Panc1 (cell line): ENCODE measurements at regions not wholly inside any gene's neighbourhood (a gene's known extent, or its start where the extent isn't known, plus 50 kb on each side); places are given as distances from the start of the nearest gene placed in this dataset.

ENCODE experiments used
- ATAC-seq: fragments of 200-7000 bp; cut with Tn5 transposase; 2 replicates; pipeline ENCODE4 v1.9.1; 2020; ENCODE audit warnings: mild to moderate bottlenecking, moderate library complexity
- BruUV-seq: library from RNA; stranded (reverse); fragments of 400-500 nt; replicated peaks from 2 replicates; lab custom pipeline; 2021; lab: Mats Ljungman, UMichigan
- CTCF ChIA-PET: fragments of 300-600 bp; sonication (Branson Sonifier 250); formaldehyde crosslinking; loops from one replicate; lab custom pipeline; 2022; ENCODE audit warnings: antibody characterized with exemption; lab: Charles Lee
- POLR2A ChIA-PET: fragments of 300-600 bp; sonication (Branson Sonifier 250); formaldehyde crosslinking; loops from one replicate; lab custom pipeline; 2022; ENCODE audit warnings: antibody characterized with exemption; lab: Charles Lee
- DNase-seq: peaks from one replicate; pipeline ENCODE4 v3.0.0-alpha.2; 2010; ENCODE audit warnings: low read depth, low spot score
- H3K27ac ChIP-seq: 2 replicates; pipeline ENCODE4 v1.5.1; 2011; ENCODE audit warnings: mild to moderate bottlenecking, low read length, inconsistent platforms
- H3K27me3 ChIP-seq: fragments of 200-500 bp; sonication (Bioruptor generic); 2 replicates; pipeline ENCODE4 v1.6.0; 2014; ENCODE audit warnings: low read length, inconsistent platforms; ENCODE audit not compliant: control insufficient read depth, insufficient read depth
- H3K36me3 ChIP-seq: fragments of 200-500 bp; sonication (Bioruptor generic); 2 replicates; pipeline ENCODE4 v1.5.1; 2014; ENCODE audit warnings: inconsistent platforms, mild to moderate bottlenecking, low read length, moderate library complexity; ENCODE audit not compliant: control insufficient read depth, insufficient read depth
- H3K4me1 ChIP-seq: 2 replicates; pipeline ENCODE4 v1.5.1; 2011; ENCODE audit warnings: inconsistent platforms, mild to moderate bottlenecking, low read length, moderate library complexity; ENCODE audit not compliant: control insufficient read depth, insufficient read depth
- H3K4me3 ChIP-seq, 2 experiments: 2 replicates each; pipeline ENCODE4 v1.5.1; 2011 to 2012; ENCODE audit warnings: low read depth in 2 of 2, low read length in 2 of 2, mild to moderate bottlenecking in 2 of 2, inconsistent platforms in 1 of 2, moderate library complexity in 1 of 2
- H3K9me3 ChIP-seq: fragments of 200-500 bp; sonication (Bioruptor generic); 2 replicates; pipeline ENCODE4 v1.5.1; 2014; ENCODE audit warnings: low read depth, mild to moderate bottlenecking, inconsistent platforms, low read length, moderate library complexity; ENCODE audit not compliant: control insufficient read depth, insufficient read depth
- POLR2AphosphoS5 ChIP-seq: IDR thresholded peaks from 2 replicates; pipeline ENCODE4 v1.6.1; 2012; ENCODE audit warnings: mild to moderate bottlenecking, low read depth, low read length, moderate library complexity
- SIN3A ChIP-seq: IDR thresholded peaks from 2 replicates; pipeline ENCODE4 v1.6.1; 2012; ENCODE audit warnings: low read depth, mild to moderate bottlenecking, low read length, moderate library complexity, borderline replicate concordance; ENCODE audit not compliant: insufficient read depth
- TCF7L2 ChIP-seq: IDR thresholded peaks from 2 replicates; pipeline ENCODE4 v1.6.1; 2011; ENCODE audit warnings: mild to moderate bottlenecking, low read depth, low read length, inconsistent platforms
- in situ Hi-C: cut with HindIII; loops from 2 replicates; pipeline ENCODE4 v1.10.0; 2016; ENCODE audit warnings: low sequenced_read_pairs, low pct_unique_long_range_greater_than_20kb
- intact Hi-C: fragments of 100-400 bp; cut with micrococcal nuclease; formaldehyde crosslinking; loops from one replicate; pipeline ENCODE4 v1.10.0; 2022; ENCODE audit not compliant: unreplicated experiment
- TF ChIP-seq, protein P1 (sequence below): fragments of 450-650 bp; IDR thresholded peaks from 2 replicates; pipeline ENCODE4 v1.5.1; 2017; ENCODE audit warnings: mild to moderate bottlenecking
- TF ChIP-seq, protein P2 (sequence below), 2 experiments: IDR thresholded peaks; 2 replicates each; pipeline ENCODE4 v1.6.1; 2011 to 2012; ENCODE audit warnings: low read depth in 2 of 2, control low read depth in 1 of 2, low read length in 1 of 2, mild to moderate bottlenecking in 1 of 2, moderate library complexity in 1 of 2; ENCODE audit not compliant: insufficient read depth in 1 of 2

DNA sequence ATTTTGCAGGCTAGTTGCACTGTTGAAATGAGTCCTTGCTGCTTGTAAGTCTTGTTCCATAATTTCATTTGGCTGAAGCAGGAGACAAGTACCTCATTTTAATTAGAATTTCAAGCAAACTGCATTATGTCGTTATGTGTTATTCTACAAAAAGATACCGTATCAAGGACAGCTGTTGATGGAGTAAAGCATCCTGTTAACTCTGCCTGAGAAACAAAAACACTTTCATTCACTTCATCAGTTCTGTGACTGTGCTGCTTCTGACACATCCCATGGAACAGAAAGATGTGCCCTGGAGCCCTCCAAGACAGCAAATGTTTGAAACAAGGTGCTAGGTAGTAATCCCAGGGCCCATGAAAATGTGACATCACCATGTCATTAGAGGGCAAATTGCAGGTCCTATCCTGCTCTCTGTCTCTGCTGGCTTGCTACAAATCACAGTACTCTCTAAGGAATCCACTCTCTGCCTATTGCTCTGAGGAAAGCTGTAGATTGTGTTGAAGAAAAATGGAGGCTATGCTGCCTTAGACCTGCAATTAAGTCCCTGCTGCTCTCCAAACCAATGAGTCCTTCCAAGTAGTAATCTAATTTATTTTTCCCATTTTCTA is 209.7 kb upstream of the PARD3B start:
- Histone ChIP-seq H3K4me1 (no peaks in the 10 kb centered on the region), H3K27me3 (no peaks in the 10 kb centered on the region), H3K9me3 (no peaks in the 10 kb centered on the region), H3K27ac (no peak overlapping the region), H3K4me3 (no peak overlapping the region), H3K36me3 (no peaks in the 10 kb centered on the region)
- no peak for DNase-seq
- no peak for TF ChIP-seq TCF7L2
- TF ChIP-seq, protein P1, sequence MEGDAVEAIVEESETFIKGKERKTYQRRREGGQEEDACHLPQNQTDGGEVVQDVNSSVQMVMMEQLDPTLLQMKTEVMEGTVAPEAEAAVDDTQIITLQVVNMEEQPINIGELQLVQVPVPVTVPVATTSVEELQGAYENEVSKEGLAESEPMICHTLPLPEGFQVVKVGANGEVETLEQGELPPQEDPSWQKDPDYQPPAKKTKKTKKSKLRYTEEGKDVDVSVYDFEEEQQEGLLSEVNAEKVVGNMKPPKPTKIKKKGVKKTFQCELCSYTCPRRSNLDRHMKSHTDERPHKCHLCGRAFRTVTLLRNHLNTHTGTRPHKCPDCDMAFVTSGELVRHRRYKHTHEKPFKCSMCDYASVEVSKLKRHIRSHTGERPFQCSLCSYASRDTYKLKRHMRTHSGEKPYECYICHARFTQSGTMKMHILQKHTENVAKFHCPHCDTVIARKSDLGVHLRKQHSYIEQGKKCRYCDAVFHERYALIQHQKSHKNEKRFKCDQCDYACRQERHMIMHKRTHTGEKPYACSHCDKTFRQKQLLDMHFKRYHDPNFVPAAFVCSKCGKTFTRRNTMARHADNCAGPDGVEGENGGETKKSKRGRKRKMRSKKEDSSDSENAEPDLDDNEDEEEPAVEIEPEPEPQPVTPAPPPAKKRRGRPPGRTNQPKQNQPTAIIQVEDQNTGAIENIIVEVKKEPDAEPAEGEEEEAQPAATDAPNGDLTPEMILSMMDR, result no peak
- TF ChIP-seq, protein P2, sequence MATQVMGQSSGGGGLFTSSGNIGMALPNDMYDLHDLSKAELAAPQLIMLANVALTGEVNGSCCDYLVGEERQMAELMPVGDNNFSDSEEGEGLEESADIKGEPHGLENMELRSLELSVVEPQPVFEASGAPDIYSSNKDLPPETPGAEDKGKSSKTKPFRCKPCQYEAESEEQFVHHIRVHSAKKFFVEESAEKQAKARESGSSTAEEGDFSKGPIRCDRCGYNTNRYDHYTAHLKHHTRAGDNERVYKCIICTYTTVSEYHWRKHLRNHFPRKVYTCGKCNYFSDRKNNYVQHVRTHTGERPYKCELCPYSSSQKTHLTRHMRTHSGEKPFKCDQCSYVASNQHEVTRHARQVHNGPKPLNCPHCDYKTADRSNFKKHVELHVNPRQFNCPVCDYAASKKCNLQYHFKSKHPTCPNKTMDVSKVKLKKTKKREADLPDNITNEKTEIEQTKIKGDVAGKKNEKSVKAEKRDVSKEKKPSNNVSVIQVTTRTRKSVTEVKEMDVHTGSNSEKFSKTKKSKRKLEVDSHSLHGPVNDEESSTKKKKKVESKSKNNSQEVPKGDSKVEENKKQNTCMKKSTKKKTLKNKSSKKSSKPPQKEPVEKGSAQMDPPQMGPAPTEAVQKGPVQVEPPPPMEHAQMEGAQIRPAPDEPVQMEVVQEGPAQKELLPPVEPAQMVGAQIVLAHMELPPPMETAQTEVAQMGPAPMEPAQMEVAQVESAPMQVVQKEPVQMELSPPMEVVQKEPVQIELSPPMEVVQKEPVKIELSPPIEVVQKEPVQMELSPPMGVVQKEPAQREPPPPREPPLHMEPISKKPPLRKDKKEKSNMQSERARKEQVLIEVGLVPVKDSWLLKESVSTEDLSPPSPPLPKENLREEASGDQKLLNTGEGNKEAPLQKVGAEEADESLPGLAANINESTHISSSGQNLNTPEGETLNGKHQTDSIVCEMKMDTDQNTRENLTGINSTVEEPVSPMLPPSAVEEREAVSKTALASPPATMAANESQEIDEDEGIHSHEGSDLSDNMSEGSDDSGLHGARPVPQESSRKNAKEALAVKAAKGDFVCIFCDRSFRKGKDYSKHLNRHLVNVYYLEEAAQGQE (IDR thresholded peaks at IDR 0.05; ENCODE audit: insufficient read depth in 1 of 2, low read depth in 2 of 2, low read length in 1 of 2), result no peak
- TF ChIP-seq POLR2AphosphoS5, result no peak
- TF ChIP-seq SIN3A, result no peak
- no peak for ATAC-seq
- ChIA-PET CTCF (no interaction called here), POLR2A (no interaction called here)
- in situ Hi-C loops, result no loop called here
- no TSS peak for BruUV-seq
- intact Hi-C loops, result no loop called here

DNA sequence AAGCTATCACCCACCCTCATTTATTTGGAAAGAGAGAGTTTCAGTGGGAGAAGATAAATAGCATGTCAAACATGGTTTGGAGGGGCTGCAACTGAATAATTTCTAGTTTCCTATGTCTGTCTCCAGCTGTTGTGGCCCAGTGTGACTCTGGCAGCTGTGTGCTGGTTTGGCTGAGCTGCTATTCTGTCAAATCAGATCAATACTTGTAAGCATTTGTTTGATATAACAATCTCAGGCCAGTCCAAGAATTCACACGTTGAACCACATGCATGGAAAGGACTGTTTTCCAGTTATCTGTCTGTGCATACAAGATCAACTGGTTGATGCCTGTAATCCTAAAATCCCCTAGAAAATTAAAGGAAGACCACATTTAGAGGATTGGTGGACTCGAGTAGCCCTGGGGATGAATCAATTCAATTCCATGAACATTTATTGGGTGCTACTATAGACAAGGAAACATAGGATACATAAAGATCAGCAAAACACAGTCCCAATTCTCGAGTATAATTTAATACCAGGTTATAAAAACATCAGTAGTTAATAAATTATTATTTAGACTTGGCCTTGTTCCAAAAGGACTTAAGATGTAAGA is 209.0 kb upstream of the PARD3B start:
- Histone ChIP-seq H3K9me3 (no peaks in the 10 kb centered on the region), H3K4me1 (no peaks in the 10 kb centered on the region), H3K4me3 (no peak overlapping the region), H3K36me3 (no peaks in the 10 kb centered on the region), H3K27me3 (no peaks in the 10 kb centered on the region), H3K27ac (no peak overlapping the region)
- no peak for TF ChIP-seq SIN3A
- TF ChIP-seq, protein P2 (IDR thresholded peaks at IDR 0.05; ENCODE audit: insufficient read depth in 1 of 2, low read depth in 2 of 2, low read length in 1 of 2), result no peak
- TF ChIP-seq, protein P1, result no peak
- TF ChIP-seq TCF7L2, result no peak
- no peak for TF ChIP-seq POLR2AphosphoS5
- ChIA-PET CTCF (no interaction called here), POLR2A (no interaction called here)
- ATAC-seq (no peak), DNase-seq (no peak)
- in situ Hi-C loops (no loop called here), intact Hi-C loops (no loop called here)
- BruUV-seq, result no TSS peak
